Loucy (cell line): ENCODE measurements at regions not wholly inside any gene's neighbourhood (a gene's known extent, or its start where the extent isn't known, plus 50 kb on each side); places are given as distances from the start of the nearest gene placed in this dataset.

Experiments
- H2AFZ ChIP-seq: fragments of 200-600 bp; sonication (generic); 2 replicates; pipeline ENCODE4 v1.6.0; 2016; ENCODE audit warnings: antibody characterized with exemption, mild to moderate bottlenecking, low read length, moderate library complexity
- H3F3A ChIP-seq: fragments of 200-600 bp; 2 replicates; pipeline ENCODE4 v1.6.0; 2016; ENCODE audit warnings: antibody characterized with exemption, low read depth, mild to moderate bottlenecking
- H3K27me3 ChIP-seq: fragments of 200-600 bp; sonication (generic); 2 replicates; pipeline ENCODE4 v1.6.1; 2014; ENCODE audit warnings: low read length, mild to moderate bottlenecking; ENCODE audit not compliant: insufficient read depth, poor library complexity, severe bottlenecking
- H3K36me3 ChIP-seq: fragments of 200-600 bp; sonication (generic); 2 replicates; pipeline ENCODE4 v1.6.1; 2016; ENCODE audit warnings: low read length; ENCODE audit not compliant: insufficient read depth
- H3K4me1 ChIP-seq: fragments of 200-600 bp; sonication (generic); 2 replicates; pipeline ENCODE4 v1.5.1; 2014; ENCODE audit warnings: low read length, mild to moderate bottlenecking; ENCODE audit not compliant: insufficient read depth, poor library complexity, severe bottlenecking
- H3K4me2 ChIP-seq: fragments of 200-600 bp; sonication (generic); 2 replicates; pipeline ENCODE4 v1.6.0; 2014; ENCODE audit warnings: antibody characterized with exemption, low read length, low read depth, mild to moderate bottlenecking; ENCODE audit not compliant: poor library complexity, severe bottlenecking
- H3K4me3 ChIP-seq: fragments of 200-600 bp; sonication (generic); 2 replicates; pipeline ENCODE4 v1.5.1; 2014; ENCODE audit warnings: low read length, mild to moderate bottlenecking, mixed read lengths; ENCODE audit not compliant: poor library complexity, severe bottlenecking
- H3K79me2 ChIP-seq: fragments of 200-600 bp; sonication (generic); 2 replicates; pipeline ENCODE4 v1.6.1; 2014; ENCODE audit warnings: low read length; ENCODE audit not compliant: insufficient read depth
- H3K9ac ChIP-seq: fragments of 200-600 bp; sonication (generic); 2 replicates; pipeline ENCODE4 v1.6.0; 2014; ENCODE audit warnings: mild to moderate bottlenecking, low read depth, low read length, moderate library complexity; ENCODE audit not compliant: poor library complexity, severe bottlenecking
- H3K9me2 ChIP-seq: fragments of 200-600 bp; sonication (generic); replicated peaks from 2 replicates; pipeline ENCODE4 v1.6.1; 2016; ENCODE audit warnings: low read depth, low read length, mixed read lengths
- H3K9me3 ChIP-seq: fragments of 200-600 bp; sonication (generic); 2 replicates; pipeline ENCODE4 v1.6.1; 2014; ENCODE audit warnings: mild to moderate bottlenecking, antibody characterized with exemption, low read length, low read depth; ENCODE audit not compliant: insufficient read depth
- H4K20me1 ChIP-seq: fragments of 200-600 bp; sonication (generic); 2 replicates; pipeline ENCODE4 v1.6.0; 2014; ENCODE audit warnings: antibody characterized with exemption, low read length, mild to moderate bottlenecking; ENCODE audit not compliant: insufficient read depth, poor library complexity, severe bottlenecking
- EZH2phosphoT487 ChIP-seq: fragments of 200-600 bp; IDR thresholded peaks from 2 replicates; pipeline ENCODE4 v1.6.1; 2018; ENCODE audit warnings: antibody characterized with exemption, mild to moderate bottlenecking, moderate library complexity, borderline replicate concordance
- TF ChIP-seq, protein P1 (sequence below): fragments of 200-600 bp; sonication (generic); conservative IDR thresholded peaks from 2 replicates; pipeline ENCODE4 v1.5.1; 2014; ENCODE audit warnings: mild to moderate bottlenecking, antibody characterized with exemption, low read length

DNA sequence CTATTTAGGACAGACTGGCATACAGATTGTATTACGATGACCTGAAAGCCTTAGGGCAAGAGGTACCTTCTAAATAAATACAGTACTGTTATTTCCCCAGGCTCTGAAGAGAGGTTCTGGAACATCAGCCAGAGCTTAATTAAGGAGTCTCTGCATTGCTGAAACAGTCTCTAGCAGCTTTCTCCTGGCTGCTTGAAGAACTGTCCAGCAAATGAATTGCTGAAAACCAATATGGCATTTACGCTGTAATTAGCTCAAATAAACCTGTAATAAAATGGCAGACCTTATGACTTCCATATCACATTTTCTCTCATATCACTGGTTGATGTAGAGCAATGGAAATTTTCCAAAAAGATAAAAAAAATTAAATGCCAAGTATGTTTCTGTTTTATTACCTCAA is 636.3 kb downstream of the GABRG2 start:
- Histone ChIP-seq H3K4me2 (no peak overlapping the region), H3K9me3 (no peaks in the 10 kb centered on the region), H2AFZ (no peak overlapping the region), H3K9ac (no peak overlapping the region), H3K4me1 (no peaks in the 10 kb centered on the region), H3K36me3 (no peaks in the 10 kb centered on the region), H3K4me3 (no peak overlapping the region), H3F3A (no peaks in the 10 kb centered on the region), H3K79me2 (no peaks in the 10 kb centered on the region), H3K27me3 (no peaks in the 10 kb centered on the region), H3K9me2 (no peaks in the 10 kb centered on the region), H4K20me1 (no peaks in the 10 kb centered on the region)
- TF ChIP-seq EZH2phosphoT487: no peak
- TF ChIP-seq, protein P1, sequence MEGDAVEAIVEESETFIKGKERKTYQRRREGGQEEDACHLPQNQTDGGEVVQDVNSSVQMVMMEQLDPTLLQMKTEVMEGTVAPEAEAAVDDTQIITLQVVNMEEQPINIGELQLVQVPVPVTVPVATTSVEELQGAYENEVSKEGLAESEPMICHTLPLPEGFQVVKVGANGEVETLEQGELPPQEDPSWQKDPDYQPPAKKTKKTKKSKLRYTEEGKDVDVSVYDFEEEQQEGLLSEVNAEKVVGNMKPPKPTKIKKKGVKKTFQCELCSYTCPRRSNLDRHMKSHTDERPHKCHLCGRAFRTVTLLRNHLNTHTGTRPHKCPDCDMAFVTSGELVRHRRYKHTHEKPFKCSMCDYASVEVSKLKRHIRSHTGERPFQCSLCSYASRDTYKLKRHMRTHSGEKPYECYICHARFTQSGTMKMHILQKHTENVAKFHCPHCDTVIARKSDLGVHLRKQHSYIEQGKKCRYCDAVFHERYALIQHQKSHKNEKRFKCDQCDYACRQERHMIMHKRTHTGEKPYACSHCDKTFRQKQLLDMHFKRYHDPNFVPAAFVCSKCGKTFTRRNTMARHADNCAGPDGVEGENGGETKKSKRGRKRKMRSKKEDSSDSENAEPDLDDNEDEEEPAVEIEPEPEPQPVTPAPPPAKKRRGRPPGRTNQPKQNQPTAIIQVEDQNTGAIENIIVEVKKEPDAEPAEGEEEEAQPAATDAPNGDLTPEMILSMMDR: no peak

DNA sequence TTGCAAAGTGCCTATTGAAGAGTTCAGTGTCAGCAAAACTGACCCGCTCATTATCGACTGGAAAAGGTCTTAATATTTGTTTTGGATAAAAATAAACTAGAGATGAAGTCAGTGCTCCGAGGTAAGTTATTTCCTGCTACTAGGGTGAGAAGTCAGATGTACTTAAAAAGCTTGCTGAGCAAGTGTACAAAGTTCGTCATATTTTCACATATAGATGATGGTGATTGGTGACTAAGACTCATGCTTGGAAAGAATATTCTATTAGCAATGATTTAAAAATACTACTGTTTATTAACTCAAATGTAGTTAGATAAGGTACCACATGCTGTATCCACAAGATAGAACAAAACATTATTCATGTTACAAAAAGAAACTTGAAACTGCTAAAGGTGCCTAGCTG is 643.7 kb downstream of the GABRG2 start:
- Histone ChIP-seq H3K36me3 (no peaks in the 10 kb centered on the region), H3K9me3 (no peaks in the 10 kb centered on the region), H4K20me1 (no peaks in the 10 kb centered on the region), H3K4me2 (no peak overlapping the region), H3K27me3 (no peaks in the 10 kb centered on the region), H3K4me1 (no peaks in the 10 kb centered on the region), H3F3A (no peaks in the 10 kb centered on the region), H2AFZ (no peak overlapping the region), H3K9ac (no peak overlapping the region), H3K9me2 (no peaks in the 10 kb centered on the region), H3K4me3 (no peak overlapping the region), H3K79me2 (no peaks in the 10 kb centered on the region)
- TF ChIP-seq EZH2phosphoT487: no peak
- TF ChIP-seq, protein P1: no peak

DNA sequence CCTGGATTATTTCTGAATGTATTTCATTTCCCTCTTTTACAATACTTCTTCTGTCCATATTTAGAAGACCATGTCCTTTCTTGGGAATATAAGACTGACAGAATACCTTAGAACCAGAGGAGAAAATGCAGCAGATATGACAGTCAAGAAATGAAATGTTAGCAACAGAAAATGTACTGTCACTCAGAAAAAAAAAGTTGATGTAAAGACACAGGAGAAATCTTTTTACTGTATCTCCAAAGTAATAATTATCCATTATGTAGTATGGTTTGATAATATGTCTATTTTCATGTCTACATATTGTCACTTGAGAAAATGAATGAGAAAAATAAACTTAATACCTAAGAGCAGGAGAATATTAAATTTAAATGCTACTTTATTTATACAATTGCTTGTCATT is 652.1 kb downstream of the GABRG2 start:
- Histone ChIP-seq H3K9me3 (no peaks in the 10 kb centered on the region), H3K9ac (no peak overlapping the region), H3F3A (no peaks in the 10 kb centered on the region), H3K9me2 (no peaks in the 10 kb centered on the region), H3K4me2 (no peak overlapping the region), H2AFZ (no peak overlapping the region), H4K20me1 (no peaks in the 10 kb centered on the region), H3K4me1 (no peaks in the 10 kb centered on the region), H3K4me3 (no peak overlapping the region), H3K36me3 (no peaks in the 10 kb centered on the region), H3K79me2 (no peaks in the 10 kb centered on the region), H3K27me3 (no peaks in the 10 kb centered on the region)
- no peak for TF ChIP-seq EZH2phosphoT487
- TF ChIP-seq, protein P1: no peak
